B cell (primary cell): ENCODE measurements at regions not wholly inside any gene's neighbourhood (a gene's known extent, or its start where the extent isn't known, plus 50 kb on each side); places are given as distances from the start of the nearest gene placed in this dataset.

Experiments
- ATAC-seq: fragments of 200-7000 bp; cut with Tn5 transposase; one replicate; pipeline ENCODE4 v1.10.0; 2021; ENCODE audit warnings: low read depth, mild to moderate bottlenecking, moderate number of reproducible peaks, moderate library complexity
- CTCF ChIA-PET: fragments of 350-600 bp; sonication (Branson Sonifier 250); formaldehyde crosslinking; loops from one replicate; lab custom pipeline; 2021; ENCODE audit warnings: antibody characterized with exemption, inconsistent platforms; lab: Charles Lee
- POLR2A ChIA-PET: fragments of 350-600 bp; sonication (Branson Sonifier 250); formaldehyde crosslinking; loops from one replicate; lab custom pipeline; 2021; ENCODE audit warnings: antibody characterized with exemption; lab: Charles Lee
- DNase-seq: peaks from one replicate; pipeline ENCODE4 v3.0.0; 2013
- H2AFZ ChIP-seq: 2 replicates; pipeline ENCODE4 v1.6.1; 2012; ENCODE audit warnings: mild to moderate bottlenecking, low read depth, low read length; ENCODE audit not compliant: insufficient read depth, poor library complexity, severe bottlenecking
- H3K27ac ChIP-seq, 2 donors: 1 replicate in 1 of 2; 2 replicates in 1 of 2; pipeline ENCODE4 v1.5.1; 2012 to 2013; ENCODE audit warnings: low read length in 2 of 2, mild to moderate bottlenecking in 2 of 2, moderate library complexity in 1 of 2
- H3K27me3 ChIP-seq, 4 experiments: fragments of 200-600 bp in 1 of 4; sonication (generic) in 1 of 4; replicated peaks in 1 of 4; 1 replicate in 2 of 4; 2 replicates in 2 of 4; pipeline versions ENCODE4 v1.6.1 to v1.7.0; 2013 to 2016; ENCODE audit warnings: low read length in 3 of 4, mild to moderate bottlenecking in 2 of 4, mixed read lengths in 1 of 4, moderate library complexity in 1 of 4; ENCODE audit not compliant: insufficient read depth in 4 of 4, control insufficient read depth in 3 of 4; ENCODE audit errors: control extremely low read depth in 1 of 4
- H3K36me3 ChIP-seq, 2 experiments: replicated peaks in 1 of 2; 1 replicate in 1 of 2; 2 replicates in 1 of 2; pipeline versions ENCODE4 v1.6.1 to v1.7.1; 2013; ENCODE audit warnings: low read length in 1 of 2; ENCODE audit not compliant: insufficient read depth in 2 of 2, control insufficient read depth in 1 of 2; ENCODE audit errors: control extremely low read depth in 1 of 2, extremely low read depth in 1 of 2
- H3K4me1 ChIP-seq, 2 donors: fragments of 200-600 bp in 1 of 2; sonication (generic) in 1 of 2; 1 replicate in 1 of 2; 2 replicates in 1 of 2; pipeline versions ENCODE4 v1.5.1 to v1.6.1; 2013 to 2017; ENCODE audit warnings: low read length in 2 of 2; ENCODE audit not compliant: control insufficient read depth in 2 of 2, insufficient read depth in 2 of 2
- H3K4me2 ChIP-seq: replicated peaks from 2 replicates; pipeline ENCODE3; 2012; ENCODE audit warnings: mild to moderate bottlenecking, low read depth, low read length; ENCODE audit not compliant: poor library complexity, severe bottlenecking
- H3K4me3 ChIP-seq, 5 experiments: fragments of 200-600 bp in 1 of 5; sonication (generic) in 1 of 5; 1 replicate in 3 of 5; 2 replicates in 2 of 5; pipeline versions ENCODE4 v1.5.1 to v1.7.0; 2011 to 2016; ENCODE audit warnings: low read length in 4 of 5, mild to moderate bottlenecking in 4 of 5, low read depth in 2 of 5, control low read depth in 1 of 5, moderate library complexity in 1 of 5; ENCODE audit not compliant: insufficient read depth in 1 of 5; ENCODE audit errors: control extremely low read depth in 1 of 5, extremely low read depth in 1 of 5
- H3K79me2 ChIP-seq: fragments of 200-600 bp; sonication (generic); one replicate; pipeline ENCODE4 v1.6.0; 2016; ENCODE audit warnings: low read length; ENCODE audit not compliant: control insufficient read depth, insufficient read depth
- H3K9ac ChIP-seq: fragments of 200-600 bp; sonication (generic); 2 replicates; pipeline ENCODE4 v1.6.1; 2017; ENCODE audit warnings: mild to moderate bottlenecking, low read length, moderate library complexity
- H3K9me3 ChIP-seq, 3 donors: one replicate each; pipeline versions ENCODE4 v1.6.1 to v1.7.1; 2013; ENCODE audit warnings: low read length in 2 of 3; ENCODE audit not compliant: control insufficient read depth in 2 of 3, insufficient read depth in 1 of 3; ENCODE audit errors: control extremely low read depth in 1 of 3
- H4K20me1 ChIP-seq: 2 replicates; pipeline ENCODE4 v1.6.0; 2012; ENCODE audit warnings: mild to moderate bottlenecking, low read length; ENCODE audit not compliant: insufficient read depth, control insufficient read depth, poor library complexity, severe bottlenecking
- H3K27ac Mint-ChIP-seq: one replicate; pipeline ENCODE4 v1.8.0; 2021; ENCODE audit warnings: mixed read lengths
- H3K27me3 Mint-ChIP-seq: one replicate; pipeline ENCODE4 v1.8.0; 2021; ENCODE audit warnings: mixed read lengths
- H3K4me1 Mint-ChIP-seq: one replicate; pipeline ENCODE4 v1.8.0; 2021; ENCODE audit warnings: mixed read lengths
- H3K4me3 Mint-ChIP-seq: one replicate; pipeline ENCODE4 v1.8.0; 2021; ENCODE audit warnings: mixed read lengths
- H3K9me3 Mint-ChIP-seq: one replicate; pipeline ENCODE4 v1.8.0; 2022; ENCODE audit warnings: mixed read lengths; ENCODE audit not compliant: insufficient read depth
- CTCF ChIP-seq: fragments of 200-600 bp; IDR thresholded peaks from one replicate; pipeline ENCODE4 v1.8.0; 2022; ENCODE audit warnings: antibody characterized with exemption, mild to moderate bottlenecking
- EZH2 ChIP-seq: IDR thresholded peaks from 2 replicates; pipeline ENCODE4 v1.6.1; 2012; ENCODE audit warnings: borderline replicate concordance, low read depth, mild to moderate bottlenecking, moderate library complexity, low read length; ENCODE audit not compliant: insufficient read depth, poor library complexity, severe bottlenecking
- WGBS: methylation state at CpG from one replicate; pipeline ENCODE4 v1.1.5; 2013; ENCODE audit warnings: missing lambda C conversion rate; ENCODE audit not compliant: insufficient coverage; 5-methylcytosine and 5-hydroxymethylcytosine counted together
- intact Hi-C: fragments of 100-400 bp; cut with micrococcal nuclease; formaldehyde crosslinking; loops from one replicate; pipeline ENCODE4 v1.10.0; 2022

GRCh38 chr10:9015447-9015846, 961.0 kb downstream of the GATA3 start:
- H3K4me3 ChIP-seq, result no peak overlapping the region
- 100% methylated on average over 1 of the region's 2 CpGs for WGBS
- Mint-ChIP-seq H3K9me3 (no peaks in the 10 kb centered on the region), H3K27ac (no peak overlapping the region), H3K4me3 (no peak overlapping the region), H3K4me1 (no peaks in the 10 kb centered on the region), H3K27me3 (no peaks in the 10 kb centered on the region)
- intact Hi-C loops, result no loop called here
- no peaks in the 10 kb centered on the region for H4K20me1 ChIP-seq
- H3K79me2 ChIP-seq, result no peaks in the 10 kb centered on the region
- ATAC-seq (no peak), DNase-seq (no peak)
- no peak overlapping the region for H2AFZ ChIP-seq
- no peaks in the 10 kb centered on the region for H3K9me3 ChIP-seq
- ChIA-PET POLR2A (no interaction called here), CTCF (no interaction called here)
- TF ChIP-seq EZH2 (no peak), CTCF (no peak)
- H3K9ac ChIP-seq, result no peak overlapping the region
- H3K27ac ChIP-seq, result no peak overlapping the region
- H3K36me3 ChIP-seq, result no peaks in the 10 kb centered on the region
- H3K4me1 ChIP-seq, result no peaks in the 10 kb centered on the region
- no peaks in the 10 kb centered on the region for H3K27me3 ChIP-seq
- no peak overlapping the region for H3K4me2 ChIP-seq

DNA sequence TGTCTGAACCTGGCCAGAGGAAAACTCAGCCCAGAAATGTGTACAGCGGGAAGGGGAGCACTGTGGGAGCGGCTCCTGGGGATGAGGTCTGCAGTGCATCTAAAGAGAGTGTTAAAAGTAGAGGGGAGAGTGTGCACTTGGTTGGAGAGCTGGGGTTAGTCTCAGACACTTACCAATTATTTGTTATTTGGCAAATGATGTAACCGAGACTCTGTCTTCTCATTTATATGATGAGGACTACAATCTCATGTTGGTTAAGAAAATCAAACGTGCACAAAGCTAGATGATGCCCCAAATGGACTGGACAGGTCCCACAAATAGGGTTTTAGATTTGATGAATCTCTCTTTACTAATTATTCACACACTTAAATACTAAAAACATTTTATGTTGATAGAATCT, 962.4 kb downstream of the GATA3 start:
- Histone ChIP-seq H2AFZ (no peak overlapping the region), H3K79me2 (no peaks in the 10 kb centered on the region), H3K27me3 (no peaks in the 10 kb centered on the region), H3K36me3 (no peaks in the 10 kb centered on the region), H3K9me3 (no peaks in the 10 kb centered on the region), H3K9ac (no peak overlapping the region), H3K4me1 (no peaks in the 10 kb centered on the region), H3K27ac (no peak overlapping the region), H3K4me3 (no peak overlapping the region), H3K4me2 (no peak overlapping the region), H4K20me1 (no peaks in the 10 kb centered on the region)
- Mint-ChIP-seq H3K9me3 (no peaks in the 10 kb centered on the region), H3K27ac (no peak overlapping the region), H3K4me1 (no peaks in the 10 kb centered on the region), H3K4me3 (no peak overlapping the region), H3K27me3 (no peaks in the 10 kb centered on the region)
- WGBS, result 100% methylated on average over 1 of the region's 4 CpGs
- ATAC-seq, result no peak
- intact Hi-C loops, result no loop called here
- ChIA-PET CTCF (no interaction called here), POLR2A (no interaction called here)
- DNase-seq, result no peak
- TF ChIP-seq CTCF, result no peak
- TF ChIP-seq EZH2, result no peak
